GM19239 (cell line): ENCODE measurements at regions not wholly inside any gene's neighbourhood (a gene's known extent, or its start where the extent isn't known, plus 50 kb on each side); places are given as distances from the start of the nearest gene placed in this dataset.
"Not testable (repeated sequence)": the region's sequence is repeated elsewhere in the genome, so short reads cannot be mapped to it uniquely, and the experiment has no call there.

ENCODE experiments used
- DNase-seq: peaks from one replicate; pipeline ENCODE4 v3.0.0; 2011; ENCODE audit warnings: low spot score; ENCODE audit not compliant: insufficient read length
- FAIRE-seq: peaks from 2 replicates; lab custom pipeline; 2011; peaks lifted over from hg19 to GRCh38; lab: Jason Lieb, UNC

DNA sequence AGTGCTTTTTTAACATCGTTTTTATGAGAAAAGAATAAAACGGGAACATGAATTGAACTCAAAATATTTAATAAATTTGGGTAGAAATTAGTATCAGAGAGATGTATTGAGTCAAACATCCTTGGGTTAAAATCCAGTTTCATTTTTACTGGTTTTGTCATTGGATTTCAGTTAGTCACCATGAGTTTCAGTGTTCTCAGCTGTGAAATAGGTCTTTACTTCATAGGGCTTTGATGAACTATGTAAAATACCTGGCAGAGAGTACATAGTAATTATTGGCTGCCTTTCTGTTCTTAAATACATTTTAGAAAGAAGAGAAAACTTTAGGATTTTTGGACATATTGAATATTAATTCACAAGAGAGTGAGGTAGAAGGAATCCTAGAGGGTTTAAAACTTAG lies 105.8 kb downstream of the TANC2 start:
- DNase-seq (no peak), FAIRE-seq (no peak)

GRCh38 chr17:63075969-63076368 lies 109.9 kb downstream of the TANC2 start:
- FAIRE-seq (no peak), DNase-seq (no peak)

DNA sequence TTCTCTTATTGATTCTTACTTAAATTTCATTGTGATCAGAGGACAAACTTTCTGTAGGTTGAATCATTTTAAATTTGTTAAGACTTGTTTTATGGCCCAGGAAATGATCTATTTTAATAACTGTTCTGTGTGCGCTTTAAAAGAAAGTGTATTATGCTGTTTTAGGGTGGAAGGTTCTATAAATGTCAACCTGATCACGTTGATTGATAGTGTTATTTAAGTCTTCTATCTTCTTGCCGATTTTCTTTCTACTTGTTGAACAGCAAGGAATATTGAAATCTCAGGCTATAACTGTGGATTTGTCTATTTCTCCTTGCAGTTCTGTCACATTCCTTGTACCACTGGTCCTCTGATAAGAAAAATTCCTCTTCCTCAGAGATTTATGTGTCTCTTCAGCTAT lies 112.7 kb downstream of the TANC2 start:
- FAIRE-seq: no peak
- DNase-seq: no peak

DNA sequence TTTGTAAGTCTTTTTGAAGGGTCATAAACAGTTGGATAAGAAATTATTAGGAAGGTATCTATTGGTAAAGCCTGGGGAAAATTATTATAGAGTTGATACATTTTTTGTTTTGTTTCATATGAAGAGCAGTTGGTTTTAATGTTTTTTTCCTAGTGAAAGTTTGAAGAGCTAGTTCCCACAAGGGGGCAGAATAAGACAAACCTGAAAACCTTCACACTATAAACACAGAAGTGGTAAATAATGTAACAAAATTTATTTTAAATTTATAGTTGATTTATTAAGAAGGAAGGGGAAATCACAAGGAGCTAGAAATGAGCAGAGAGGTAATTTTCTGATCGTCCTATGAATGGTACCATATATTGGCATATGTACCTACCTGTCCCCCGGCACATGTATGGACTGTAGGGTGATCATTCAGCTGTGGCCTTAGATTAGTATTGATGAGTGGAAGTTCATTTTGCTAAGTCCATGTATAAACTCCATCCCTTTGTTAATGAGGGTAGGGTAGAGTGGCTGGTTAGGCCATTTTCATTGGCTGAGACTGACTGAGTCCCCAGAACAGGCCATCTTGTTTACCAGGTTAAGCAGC lies 116.3 kb downstream of the TANC2 start:
- FAIRE-seq: no peak
- no peak for DNase-seq

GRCh38 chr17:63082952-63083351 lies 116.9 kb downstream of the TANC2 start:
- no peak for FAIRE-seq
- no peak for DNase-seq

GRCh38 chr17:63086483-63087185 lies 120.6 kb downstream of the TANC2 start:
- FAIRE-seq (no peak), DNase-seq (no peak)

- DNase-seq, FAIRE-seq: not testable (repeated sequence)
Measured at GRCh38 chr17:63090358-63091114, 124.5 kb downstream of the TANC2 start.

GRCh38 chr17:63091909-63092308 lies 125.9 kb downstream of the TANC2 start:
- FAIRE-seq, DNase-seq: not testable (repeated sequence)

DNA sequence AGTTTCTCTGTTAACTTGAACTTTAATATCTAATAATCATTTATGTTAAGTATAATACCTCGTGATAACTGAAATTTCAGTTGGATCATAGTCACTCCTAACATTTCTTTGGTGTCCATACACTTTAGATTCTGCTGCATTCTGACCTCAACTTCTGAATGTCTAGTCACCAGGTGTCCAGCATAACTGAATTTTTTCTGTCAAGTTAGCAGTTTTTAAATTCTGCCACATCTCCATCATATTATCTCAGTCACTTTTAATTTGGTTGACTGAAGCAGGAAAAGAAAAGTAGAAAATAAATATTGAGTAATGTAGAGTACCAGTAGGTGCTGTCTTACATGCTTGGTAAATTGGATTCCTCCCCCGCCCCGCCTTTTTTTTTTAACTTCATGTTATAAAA lies 128.6 kb downstream of the TANC2 start:
- FAIRE-seq (no peak), DNase-seq (no peak)

- no peak for FAIRE-seq
- DNase-seq: no peak
Measured at GRCh38 chr17:63095459-63095858, 129.4 kb downstream of the TANC2 start.

- no peak for FAIRE-seq
Measured at GRCh38 chr17:63095879-63096278, 129.8 kb downstream of the TANC2 start.

DNA sequence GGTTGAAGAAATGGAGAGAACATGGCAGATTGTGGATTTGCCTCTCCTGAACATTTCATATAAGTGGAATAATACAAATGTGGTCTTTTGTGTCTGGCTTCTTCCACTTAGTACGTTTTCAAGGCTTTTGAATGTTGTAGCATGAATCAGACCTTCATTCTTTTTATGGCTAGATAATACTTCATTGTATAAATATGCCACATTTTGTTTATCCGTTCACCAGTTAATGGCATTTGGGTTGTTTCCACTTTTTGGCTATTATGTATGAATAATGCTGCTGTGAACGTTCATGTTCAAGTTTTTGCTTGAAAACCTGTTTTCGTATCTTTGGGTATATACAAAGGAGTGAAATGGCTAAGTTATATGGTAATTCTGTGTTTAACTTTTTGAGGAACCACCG lies 130.4 kb downstream of the TANC2 start:
- FAIRE-seq (no peak), DNase-seq (no peak)

More at GRCh38 chr17:63095879-63096278, 129.8 kb downstream of the TANC2 start:
- no peak for DNase-seq

- FAIRE-seq: no peak
- DNase-seq: no peak
Measured at GRCh38 chr17:63099425-63099824, 133.4 kb downstream of the TANC2 start.

GRCh38 chr17:63102034-63102433 lies 136.0 kb downstream of the TANC2 start:
- FAIRE-seq: no peak

DNA sequence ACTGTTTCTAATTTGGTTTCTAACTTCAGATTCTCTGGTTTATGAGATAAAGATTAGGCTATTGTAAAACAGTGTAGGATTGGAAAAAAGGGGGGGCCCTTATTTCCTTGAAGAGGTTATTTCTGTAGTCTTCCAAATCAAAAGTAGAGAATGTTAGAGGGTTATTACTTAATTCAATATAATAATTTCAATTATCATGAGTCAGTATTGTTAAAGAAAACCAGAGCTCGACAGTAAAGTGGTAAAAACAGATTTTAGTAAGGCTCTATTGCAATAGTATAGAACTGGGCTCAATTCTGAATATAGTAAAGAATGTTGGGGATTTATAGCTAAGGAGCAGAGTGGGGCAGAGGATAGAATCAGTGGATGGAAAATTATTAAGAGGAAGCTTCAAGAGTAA lies 140.0 kb downstream of the TANC2 start:
- FAIRE-seq (no peak), DNase-seq (no peak)

More at GRCh38 chr17:63102034-63102433, 136.0 kb downstream of the TANC2 start:
- no peak for DNase-seq

DNA sequence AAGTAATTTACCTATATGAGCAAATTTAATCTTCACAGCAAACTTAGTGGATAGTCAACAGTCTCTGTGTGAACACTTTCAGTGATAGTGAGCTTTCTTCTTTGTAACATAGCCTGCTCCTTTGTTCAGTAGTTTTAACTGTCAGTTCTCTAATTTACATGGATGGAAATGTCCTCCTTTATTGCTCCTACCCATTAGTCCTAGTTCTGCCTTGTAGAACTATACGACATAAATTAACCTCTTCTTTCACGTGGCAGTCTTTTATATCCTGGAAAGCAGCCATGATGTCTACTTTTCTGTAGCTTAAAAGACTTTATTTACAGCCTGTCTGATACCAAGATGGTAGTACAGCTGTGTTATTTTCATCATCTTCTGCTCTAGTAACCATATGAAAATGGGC lies 143.6 kb downstream of the TANC2 start:
- no peak for FAIRE-seq
- DNase-seq: no peak

GRCh38 chr17:63113167-63113566 lies 147.1 kb downstream of the TANC2 start:
- DNase-seq: no peak

DNA sequence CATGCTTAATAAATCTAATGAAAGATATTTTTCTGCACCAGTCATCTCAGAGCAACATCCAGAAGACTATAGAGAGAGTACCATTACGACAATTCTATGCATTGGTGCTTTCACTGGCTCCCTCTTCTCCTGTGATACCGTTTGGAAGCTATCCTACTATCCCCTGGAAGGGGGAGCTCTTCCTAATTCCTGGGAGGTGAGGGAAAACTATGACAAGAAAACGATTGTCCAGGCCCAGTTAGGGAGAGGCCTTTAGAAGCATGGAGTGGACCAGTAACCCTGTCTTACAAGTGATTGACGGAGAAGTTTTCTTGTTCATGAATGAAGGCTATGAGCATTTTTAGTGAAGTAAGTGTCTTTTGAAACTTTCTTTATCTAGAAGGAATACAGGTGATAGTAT lies 150.2 kb downstream of the TANC2 start:
- DNase-seq (no peak), FAIRE-seq (no peak)

More at GRCh38 chr17:63113167-63113566, 147.1 kb downstream of the TANC2 start:
- no peak for FAIRE-seq

GRCh38 chr17:63116967-63117830 lies 151.2 kb downstream of the TANC2 start:
- DNase-seq: no peak
- no peak for FAIRE-seq

DNA sequence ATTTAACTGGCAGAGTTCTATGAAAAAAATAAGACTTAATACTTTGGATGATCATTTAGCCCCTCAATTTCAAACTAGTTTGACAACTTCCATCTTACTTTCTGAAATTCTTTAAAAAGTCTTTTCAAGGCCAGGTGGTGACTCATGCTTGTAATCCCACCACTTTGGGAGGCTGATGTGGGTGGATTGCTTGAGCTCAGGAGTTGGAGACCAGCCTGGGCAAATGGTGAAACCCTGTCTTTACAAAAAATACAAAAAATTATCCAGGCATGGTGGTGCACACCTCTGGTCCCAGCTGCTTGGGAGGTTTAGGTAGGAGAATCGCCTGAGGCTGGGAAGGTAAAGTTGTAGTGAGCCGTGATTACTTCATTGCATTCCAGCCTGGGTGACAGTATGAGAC lies 154.4 kb downstream of the TANC2 start:
- FAIRE-seq (no peak), DNase-seq (no peak)
